NOMO-1 treated with dmso at 0.1 percent for 144 hours (cell line): ENCODE measurements at regions not wholly inside any gene's neighbourhood (a gene's known extent, or its start where the extent isn't known, plus 50 kb on each side); places are given as distances from the start of the nearest gene placed in this dataset.
"Not testable (repeated sequence)": the region's sequence is repeated elsewhere in the genome, so short reads cannot be mapped to it uniquely, and the experiment has no call there.

Experiments
- DNase-seq: peaks from one replicate; lab custom pipeline; 2025; ENCODE audit not compliant: unreplicated experiment; lab: John Stamatoyannopoulos, UW

DNA sequence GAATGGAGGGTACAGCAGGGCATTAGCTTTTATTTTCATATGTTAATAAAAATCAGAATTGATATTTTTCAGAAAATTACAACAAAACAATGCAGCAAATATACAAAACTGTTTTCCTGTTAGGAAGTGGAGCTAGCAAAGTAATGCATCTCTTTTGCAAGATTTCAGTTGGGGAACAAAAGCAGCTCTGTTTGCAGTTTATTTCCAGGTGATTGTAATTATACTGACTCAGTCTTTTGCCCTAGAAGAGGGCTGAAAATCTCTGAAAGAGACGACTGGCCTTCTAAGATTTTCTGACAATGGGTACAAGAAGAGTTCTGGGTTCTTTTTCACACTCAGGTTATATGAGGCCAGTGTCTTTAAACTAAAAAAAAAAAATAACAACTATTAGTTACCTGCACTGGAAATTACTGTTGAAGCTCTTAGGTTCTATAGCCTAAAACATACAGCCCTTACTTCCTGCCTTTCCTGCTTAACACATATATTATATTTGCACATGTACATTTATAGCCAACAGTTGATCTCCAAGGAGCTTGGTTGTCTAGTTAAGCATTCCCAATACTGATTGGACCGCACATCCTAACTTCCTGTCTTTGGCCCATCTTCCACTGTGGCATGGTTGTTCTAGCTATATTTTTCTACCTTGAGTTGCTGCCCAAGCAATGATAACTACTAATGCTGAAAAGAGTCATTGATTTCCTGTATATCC, 199.1 kb upstream of the KRR1 start:
- DNase-seq = no peak

DNA sequence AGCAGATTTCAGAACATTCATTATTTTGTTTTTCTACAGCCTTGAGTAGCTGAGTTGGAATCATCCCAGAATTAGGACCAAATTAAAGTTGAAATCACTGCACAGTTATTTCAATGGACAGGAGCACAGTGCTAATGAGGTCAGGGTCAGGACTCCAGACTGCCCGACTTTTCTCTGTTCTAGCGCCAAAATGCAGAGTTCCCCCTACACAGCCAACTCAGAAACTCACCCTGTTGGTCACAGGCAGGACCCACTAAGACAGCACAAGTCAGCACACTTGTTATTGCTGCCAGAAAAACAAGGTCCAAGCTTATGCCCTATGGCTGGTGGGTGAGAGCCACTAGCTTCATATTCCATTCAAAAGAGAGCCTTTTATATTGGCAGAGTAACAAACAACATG, 198.1 kb upstream of the KRR1 start:
- DNase-seq = no peak

DNA sequence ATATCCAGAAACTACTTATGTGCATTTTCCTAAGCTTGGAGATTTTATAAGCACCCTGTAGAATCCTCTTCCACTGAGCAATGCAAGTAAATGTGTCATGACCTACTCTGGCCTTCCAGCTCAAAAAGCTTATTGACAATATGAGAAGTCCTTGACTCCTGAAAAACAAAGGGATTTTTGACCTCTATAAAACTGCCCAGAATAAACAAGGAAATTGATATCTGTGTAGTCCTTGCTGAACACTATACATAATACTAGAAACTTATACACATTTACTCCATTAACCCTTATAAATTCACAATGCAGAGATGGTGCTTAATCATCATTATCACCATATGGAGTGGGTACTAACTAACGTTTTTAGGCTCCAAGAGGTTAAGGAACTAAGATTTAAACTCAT, 197.4 kb upstream of the KRR1 start:
- no peak for DNase-seq

DNA sequence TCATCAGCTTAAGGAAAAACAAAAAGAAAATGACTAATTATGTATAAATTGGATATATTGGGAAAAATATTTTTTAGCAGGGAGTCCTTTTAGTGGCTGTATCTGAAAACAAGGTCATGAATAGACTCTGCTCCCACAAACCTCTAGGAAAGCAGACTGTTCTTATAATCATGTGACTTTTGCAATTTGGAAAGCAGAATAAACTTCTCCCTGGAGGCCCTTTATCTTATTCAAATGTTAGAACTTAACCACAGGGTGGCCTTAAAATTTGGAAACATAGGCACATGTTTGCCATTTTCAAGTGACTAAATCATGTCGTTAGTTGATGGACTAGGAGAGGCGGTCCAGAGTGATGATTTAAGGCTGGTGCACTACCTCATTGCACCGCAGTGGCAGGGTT, 196.6 kb upstream of the KRR1 start:
- no peak for DNase-seq

DNA sequence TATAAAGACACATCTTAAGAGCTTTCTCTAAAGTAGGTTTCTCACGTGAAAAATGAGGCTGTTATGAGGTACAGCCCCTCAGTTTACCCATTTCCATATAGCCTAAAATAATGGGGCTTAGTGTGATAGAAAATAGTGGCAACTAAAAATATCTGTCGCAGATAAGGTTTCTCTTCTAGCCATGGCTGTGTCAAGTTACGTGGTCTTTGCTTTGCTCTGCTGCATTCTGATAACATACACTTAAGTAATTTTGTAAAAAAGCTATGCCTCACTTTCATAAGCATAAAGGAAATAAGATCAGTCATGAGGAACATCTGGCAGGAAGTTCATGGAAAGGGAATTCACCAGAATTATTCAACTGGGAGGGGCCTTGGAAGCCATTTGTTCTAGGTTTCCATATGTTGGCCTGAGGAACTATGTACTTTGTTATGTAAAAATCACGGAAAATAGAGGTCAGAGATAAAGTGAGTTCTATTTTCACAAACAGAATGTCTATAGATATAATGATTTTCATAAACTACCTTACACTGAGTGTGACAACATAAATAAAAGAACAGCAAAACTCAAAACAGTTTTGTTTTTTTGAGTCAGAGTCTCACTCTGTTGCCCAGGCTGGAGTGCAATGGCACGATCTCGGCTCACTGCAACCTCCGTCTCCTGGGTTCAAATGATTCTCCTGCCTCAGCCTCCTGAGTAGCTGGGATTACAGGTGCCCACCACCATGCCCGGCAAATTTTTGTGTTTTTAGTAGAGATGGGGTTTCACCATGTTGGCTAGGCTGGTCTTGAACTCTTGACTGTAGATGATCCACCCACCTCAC, 195.6 kb upstream of the KRR1 start:
- DNase-seq = no peak

DNA sequence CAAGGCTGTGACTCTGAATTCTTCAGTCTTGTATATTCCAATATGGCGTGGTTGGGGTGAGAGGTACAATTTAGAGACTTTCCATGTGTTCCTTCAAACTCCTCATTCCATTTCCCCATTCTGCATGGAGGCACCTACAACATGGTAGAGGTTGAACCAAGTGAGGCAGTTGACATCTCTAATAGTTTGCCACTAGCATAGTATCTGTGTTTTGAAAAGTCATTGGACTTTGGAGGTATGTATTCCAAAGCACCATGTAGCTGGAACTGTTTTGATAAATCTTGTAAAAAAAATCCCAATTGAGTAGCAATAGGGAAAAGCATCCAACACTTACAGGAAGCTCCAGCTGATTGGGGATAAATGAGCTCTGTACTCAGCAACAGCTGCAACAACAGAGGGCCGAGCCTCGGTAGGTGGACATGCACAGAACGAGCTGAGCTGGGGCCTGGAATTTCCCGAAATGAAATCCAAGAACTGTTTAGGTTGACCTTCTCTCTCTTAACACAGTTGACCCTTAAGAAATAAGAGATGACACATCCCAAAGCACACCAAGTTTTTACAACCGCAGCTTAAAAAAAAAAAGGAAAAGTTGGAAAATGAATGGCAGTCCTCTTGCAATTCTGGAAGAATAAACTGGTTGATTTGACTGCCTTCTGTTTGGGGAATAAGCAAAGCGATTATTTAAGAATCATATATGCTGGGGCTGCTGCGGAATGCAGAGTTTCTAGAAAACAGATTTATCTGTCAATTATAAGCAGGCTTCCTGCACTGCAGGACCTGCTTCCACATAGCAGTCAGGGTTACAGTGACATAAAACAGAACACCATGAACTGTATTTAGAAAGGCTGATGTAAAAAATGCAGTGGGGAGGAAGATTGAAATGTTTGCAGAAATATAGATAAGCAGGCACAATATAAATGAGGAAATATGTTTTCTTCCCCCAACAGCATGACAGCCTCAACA, 194.6 kb upstream of the KRR1 start:
- DNase-seq = no peak

DNA sequence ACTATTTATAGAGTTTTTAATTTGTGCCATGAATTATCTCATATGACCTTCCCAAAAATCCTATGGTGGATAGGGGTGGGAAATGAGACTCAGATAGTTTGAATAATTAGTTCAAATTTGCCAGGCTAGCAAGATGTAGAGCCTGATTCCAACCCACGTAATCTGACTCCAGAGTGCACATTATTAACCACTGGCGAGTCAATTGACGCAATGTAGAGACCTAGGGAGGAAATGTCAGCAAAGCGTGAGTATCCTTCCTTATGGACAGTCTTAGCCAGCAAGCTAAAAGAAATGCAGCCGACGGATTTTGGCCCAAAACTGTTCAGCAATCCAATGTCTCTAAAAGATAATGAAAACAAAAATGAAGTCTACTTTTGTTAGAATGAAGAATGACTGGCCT, 193.3 kb upstream of the KRR1 start:
- DNase-seq = no peak

DNA sequence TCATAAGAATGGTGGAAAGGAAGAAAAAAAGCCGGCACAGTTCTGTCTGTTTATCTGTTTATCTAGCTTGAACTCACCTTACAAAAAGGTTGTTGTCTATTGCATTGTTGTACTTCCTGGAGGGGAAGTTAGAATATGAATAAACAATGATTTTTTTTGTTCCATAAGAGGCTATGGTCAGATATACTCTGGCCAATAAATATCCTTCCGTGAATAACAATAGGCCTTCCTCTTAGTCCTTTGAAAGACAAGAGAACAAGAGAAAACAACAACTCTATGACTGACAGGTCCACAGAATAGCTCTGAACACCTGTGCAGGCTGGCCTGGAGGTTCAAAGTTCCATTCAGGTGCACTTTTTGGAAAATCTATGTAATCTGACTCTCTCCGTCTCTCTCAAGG, 192.8 kb upstream of the KRR1 start:
- no peak for DNase-seq

DNA sequence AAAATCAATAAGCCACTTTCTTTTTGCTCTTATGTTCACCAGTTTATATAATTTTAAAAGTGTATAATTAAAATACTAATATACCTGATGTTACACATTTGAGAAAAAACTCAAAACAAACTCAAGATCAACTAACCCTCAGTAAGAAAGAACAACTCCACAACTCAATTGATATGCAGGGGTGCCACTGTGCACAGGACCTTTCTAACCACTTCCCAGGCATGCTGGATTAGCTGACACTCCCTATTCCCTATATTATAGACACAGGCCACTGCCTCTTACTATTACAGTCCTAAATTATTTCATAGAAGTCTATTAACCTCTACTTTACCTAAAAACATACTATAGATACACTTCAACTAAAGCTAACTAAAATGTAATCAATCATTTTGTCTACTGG, 191.7 kb upstream of the KRR1 start:
- DNase-seq = no peak

DNA sequence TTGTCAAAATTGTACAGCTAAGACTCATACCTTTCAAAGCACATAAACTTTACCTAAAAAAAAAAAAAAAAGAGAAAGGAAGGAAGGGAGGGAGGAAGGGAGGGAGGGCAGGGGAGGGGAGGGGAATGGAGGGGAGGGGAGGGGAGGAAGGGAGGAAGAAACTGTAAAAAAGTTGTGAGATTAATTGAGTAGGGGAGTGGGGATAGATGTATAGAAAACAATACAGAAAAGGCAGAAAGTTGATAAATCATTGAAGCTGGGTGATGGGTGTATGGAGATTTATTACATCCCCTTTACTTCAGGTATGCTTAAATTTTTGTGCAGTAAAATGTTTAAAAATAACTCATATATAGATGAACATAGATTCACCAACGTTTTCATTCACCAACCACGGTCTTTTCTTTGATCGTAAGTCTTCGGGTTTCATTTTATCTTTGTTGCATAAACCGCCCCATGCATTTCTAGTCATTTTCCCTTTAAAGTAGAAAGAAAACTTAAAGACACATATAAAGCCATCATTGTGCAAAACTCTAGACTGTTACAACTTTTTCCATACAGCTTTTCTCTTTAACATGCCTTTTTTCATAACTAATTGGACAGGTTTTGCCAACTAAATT, 191.2 kb upstream of the KRR1 start:
- no peak for DNase-seq

DNA sequence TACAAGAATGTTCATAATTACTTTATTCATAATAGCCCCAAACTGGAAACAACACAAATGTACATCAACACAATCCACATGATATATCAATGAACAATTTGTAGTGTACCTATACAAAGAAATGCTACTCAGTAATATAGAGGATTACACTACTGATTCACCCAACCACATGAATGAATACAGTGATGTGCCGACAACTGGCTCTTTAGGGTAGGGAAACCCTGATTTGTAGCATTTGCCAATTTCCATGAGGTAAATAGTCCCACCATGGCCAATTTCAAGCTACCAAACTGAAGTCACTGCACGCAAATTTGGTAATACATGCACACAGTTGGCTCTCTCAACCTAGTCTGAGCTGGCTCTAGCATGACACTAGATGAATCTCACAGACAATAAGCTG, 190.4 kb upstream of the KRR1 start:
- no peak for DNase-seq

DNA sequence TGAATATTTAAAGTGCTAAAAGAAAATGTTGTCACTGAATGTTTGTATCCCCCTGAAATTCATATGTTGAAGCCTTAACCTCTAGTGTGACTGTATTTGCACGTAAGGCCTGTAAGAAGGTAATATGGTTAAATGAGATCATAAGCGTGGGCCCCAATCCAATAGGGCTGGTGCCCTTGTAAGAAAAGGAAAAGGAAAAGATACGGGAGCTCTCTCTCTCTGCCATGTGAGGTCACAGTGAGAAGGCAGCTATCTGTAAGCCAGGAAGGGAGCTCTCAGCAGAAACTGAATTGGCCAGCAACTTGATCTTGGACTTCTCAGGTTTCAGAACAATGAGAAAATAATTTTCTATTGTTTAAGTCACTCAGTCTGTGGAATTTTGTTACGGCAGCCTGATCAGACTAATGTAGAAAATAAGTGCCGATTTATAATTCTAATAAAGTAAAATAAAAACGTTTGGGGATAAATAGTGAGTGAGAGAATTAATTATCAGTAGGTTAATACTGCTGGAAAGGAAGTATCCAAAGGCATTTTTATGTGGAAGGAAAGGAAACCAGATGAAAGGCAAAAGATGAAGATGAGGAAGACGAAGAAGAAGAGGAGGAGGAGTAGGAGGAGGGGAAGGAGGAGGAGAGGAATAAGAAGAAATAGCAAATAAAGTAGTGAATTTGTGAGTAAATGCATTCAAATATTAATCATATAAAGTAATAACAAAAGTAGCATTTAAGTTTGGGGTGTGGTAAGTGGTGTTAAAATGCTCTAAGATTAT, 188.5 kb upstream of the KRR1 start:
- no peak for DNase-seq

DNA sequence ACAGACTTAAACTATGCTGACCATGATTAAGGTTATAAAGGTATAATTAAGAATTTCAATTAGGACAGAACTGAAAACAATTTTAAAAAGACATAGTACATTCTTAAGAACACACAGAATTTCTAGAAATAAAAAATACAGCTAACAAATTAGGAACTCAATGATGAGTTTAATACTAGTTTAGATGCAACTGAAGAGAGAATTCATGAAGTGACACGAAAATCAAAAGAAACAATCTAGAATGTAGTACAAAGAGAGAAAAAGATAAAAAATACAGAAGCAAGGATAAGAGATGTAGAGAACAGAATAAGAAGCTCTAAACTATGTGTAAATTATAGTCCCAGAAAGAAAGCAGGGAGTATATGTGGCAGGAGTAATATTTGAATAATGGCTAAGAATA, 187.8 kb upstream of the KRR1 start:
- no peak for DNase-seq

DNA sequence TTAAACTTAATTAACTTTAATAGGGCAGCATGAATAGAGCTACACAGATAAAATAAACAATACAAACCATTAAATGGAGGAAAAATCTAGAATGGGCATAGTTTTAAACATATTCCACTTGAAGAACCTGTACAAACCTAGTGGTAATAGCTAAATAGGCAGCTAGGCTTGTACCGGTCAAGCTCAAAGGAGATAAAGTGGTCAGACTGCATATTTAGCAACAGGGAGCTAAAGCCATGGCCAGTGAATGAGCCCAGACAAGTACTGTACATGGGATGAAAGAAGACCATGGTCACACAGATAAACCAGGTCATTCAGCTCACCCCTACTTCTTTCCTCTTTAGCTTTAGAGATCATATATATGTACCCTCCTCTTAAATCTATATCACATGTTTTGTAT, 186.6 kb upstream of the KRR1 start:
- no peak for DNase-seq

DNA sequence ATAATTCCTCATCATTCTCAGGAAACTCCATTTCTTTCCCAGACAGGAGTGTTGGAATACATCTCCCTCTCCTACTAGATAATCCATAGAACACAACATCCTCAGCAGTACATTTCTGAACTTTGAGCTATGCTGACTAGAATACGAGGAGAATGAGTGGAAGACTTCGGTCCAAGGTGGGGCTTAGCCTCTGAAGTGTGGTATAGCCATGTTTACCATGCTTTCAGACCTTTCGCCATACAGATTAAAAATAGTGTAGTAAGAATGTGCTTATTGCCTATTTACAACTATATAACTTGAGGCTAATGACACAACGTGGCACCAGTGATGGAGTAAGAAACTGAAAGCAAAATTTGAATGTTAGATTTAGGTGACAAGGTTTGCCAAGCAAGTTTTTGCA, 184.5 kb upstream of the KRR1 start:
- DNase-seq = no peak

DNA sequence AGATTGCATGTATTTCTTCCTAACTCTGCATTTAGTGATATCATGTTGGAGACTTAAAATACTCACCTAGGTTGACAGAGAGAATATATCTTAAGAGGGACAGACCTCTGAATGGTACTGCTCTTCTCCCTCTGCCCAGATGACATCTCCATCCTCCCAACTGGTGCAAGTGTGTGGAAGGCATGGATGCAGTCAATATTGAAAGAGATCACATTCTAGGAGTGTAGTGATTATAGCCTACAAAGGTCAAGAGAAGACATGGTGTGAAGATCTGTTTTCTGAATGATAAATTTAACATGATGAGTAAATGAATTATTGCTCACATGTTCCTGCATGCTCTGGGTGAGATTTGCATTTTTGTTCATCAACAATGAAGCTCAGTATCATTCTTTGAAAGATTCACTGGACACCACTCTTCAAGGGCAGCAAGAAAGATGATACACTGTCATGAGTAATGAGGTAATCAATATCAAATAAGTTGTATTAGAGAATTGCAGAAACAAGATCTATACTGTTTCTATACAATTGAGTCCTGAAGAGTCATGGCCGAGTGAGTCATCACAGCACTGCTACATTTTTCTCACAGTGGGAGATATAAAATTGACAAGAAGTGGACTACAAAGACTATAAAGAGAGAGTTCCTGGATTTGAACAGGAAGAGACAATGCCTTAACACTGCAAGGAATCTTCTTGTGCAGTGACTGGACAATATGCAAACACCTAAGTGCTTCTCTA, 183.3 kb upstream of the KRR1 start:
- no peak for DNase-seq

DNA sequence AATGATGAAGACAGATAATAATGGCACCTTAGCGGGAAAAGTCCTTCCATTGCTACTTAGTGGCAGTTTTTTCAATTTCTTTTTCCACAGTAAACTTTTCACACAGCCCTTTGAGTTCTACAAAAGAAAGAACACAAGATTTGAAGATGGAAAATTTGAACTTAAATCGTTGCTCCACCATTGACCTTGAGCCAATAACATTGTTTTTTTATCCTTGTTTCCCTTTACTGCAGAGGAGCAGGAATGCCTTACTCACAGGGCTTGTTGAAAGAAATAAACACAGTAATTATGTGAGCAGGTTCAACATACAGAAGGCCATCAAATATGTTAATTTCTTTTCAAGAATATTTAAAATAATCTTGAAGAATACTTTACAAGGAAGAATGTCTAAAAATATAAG, 181.5 kb upstream of the KRR1 start:
- no peak for DNase-seq

DNA sequence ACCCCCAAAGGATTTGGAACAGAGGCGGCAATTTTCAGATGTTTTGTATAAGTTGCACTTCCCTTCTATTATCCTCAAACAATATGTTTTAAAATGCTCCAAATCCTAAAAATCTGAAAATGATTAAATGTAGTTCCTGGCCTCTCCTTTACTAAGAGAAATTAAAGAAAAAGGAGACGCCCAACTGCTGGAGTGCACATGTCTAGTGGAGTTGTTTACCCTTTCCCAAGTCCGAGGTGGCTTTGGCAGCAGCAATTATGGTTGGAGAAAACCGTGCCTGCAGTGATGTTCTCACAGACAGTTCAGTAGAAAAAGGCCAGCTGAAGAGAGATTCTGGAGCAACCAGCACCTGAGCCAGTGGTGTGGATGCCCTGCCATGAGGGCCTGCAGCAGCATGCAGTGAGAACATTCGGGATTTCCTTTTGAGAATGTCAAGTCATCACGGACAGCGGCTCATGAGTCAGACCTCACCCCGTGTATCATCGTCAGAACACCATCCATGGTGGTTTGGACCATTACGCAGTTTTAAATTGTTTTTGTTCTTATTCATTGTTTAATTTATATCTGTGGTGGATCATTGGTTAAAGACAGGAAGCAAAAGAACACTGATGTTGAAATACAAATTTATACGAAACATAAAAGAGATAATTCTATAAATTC, 179.0 kb upstream of the KRR1 start:
- no peak for DNase-seq

DNA sequence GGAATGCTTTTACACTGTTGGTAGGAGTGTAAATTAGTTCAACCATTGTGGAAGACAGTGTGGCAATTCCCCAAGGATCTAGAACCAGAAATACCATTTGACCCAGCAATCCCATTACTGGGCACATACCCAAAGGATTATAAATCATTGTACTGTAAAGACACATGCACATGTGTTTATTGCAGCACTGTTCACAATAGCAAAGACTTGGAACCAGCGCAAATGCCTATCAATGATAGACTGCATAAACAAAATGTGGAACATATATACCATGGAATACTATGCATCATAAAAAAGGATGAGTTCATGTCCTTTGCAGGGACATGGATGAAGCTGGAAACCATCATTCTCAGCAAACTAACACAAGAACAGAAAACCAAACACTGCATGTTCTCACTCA, 174.8 kb upstream of the KRR1 start:
- not testable (repeated sequence) for DNase-seq
